BJ (cell line): ENCODE measurements at regions not wholly inside any gene's neighbourhood (a gene's known extent, or its start where the extent isn't known, plus 50 kb on each side); places are given as distances from the start of the nearest gene placed in this dataset.

ENCODE experiments used
- CTCF ChIA-PET: fragments of 350-600 bp; formaldehyde crosslinking; extraction: SDS; loops from one replicate; lab custom pipeline; 2021; ENCODE audit warnings: antibody characterized with exemption, inconsistent platforms; lab: Yijun Ruan, JAX
- POLR2A ChIA-PET: fragments of 300-600 bp; sonication (Branson Sonifier 250); formaldehyde crosslinking; extraction: SDS; loops from one replicate; lab custom pipeline; 2021; ENCODE audit warnings: antibody characterized with exemption; lab: Charles Lee
- DNase-seq: peaks from one replicate; pipeline ENCODE4 v3.0.0-alpha.2; 2011; ENCODE audit warnings: low read depth
- H3K27me3 ChIP-seq: 2 replicates; pipeline ENCODE4 v1.6.0; 2011; ENCODE audit warnings: low read length; ENCODE audit not compliant: control insufficient read depth, insufficient read depth
- H3K36me3 ChIP-seq: 2 replicates; pipeline ENCODE4 v1.5.1; 2011; ENCODE audit warnings: low read length; ENCODE audit not compliant: control insufficient read depth, insufficient read depth
- H3K4me3 ChIP-seq: 2 replicates; pipeline ENCODE4 v1.5.1; 2011; ENCODE audit warnings: low read depth, mild to moderate bottlenecking, control low read depth, low read length
- CTCF ChIP-seq: IDR thresholded peaks from 2 replicates; pipeline ENCODE4 v1.5.1; 2011; ENCODE audit warnings: low read depth, mild to moderate bottlenecking, control low read depth, inconsistent platforms, low read length, moderate library complexity; ENCODE audit not compliant: insufficient read depth

GRCh38 chr1:81209461-81209860 lies 591.3 kb upstream of the ADGRL2 start:
- no peaks in the 10 kb centered on the region for H3K36me3 ChIP-seq
- no peaks in the 10 kb centered on the region; the same call in 1 of the 2 replicates for H3K27me3 ChIP-seq
- H3K4me3 ChIP-seq = no peak overlapping the region
- no peak for TF ChIP-seq CTCF
- DNase-seq = no peak
- CTCF ChIA-PET = no interaction called here
- POLR2A ChIA-PET = no interaction called here

DNA sequence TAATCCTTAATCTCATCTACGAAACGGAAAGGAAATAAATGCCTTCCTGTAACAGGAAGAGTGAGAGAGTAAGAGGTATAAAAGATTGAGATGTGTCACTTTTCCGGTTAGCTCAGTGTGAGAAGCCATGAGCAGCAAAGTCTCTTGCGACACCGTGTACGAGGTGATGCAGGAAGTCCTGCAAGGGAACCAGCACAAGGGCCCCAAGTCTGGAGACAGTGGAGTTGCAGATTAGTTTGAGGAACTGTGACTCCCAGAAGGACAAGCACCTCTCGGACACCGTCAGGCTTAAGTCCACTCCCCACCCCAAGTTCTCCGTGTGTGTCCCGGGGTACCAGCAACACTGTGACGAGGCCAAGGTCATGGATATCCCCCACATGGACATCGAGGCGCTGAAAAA lies 592.3 kb upstream of the ADGRL2 start:
- H3K27me3 ChIP-seq = no peaks in the 10 kb centered on the region; the same call in 1 of the 2 replicates
- ChIA-PET POLR2A (no interaction called here), CTCF (no interaction called here)
- TF ChIP-seq CTCF = no peak
- DNase-seq = no peak
- H3K36me3 ChIP-seq = no peaks in the 10 kb centered on the region
- H3K4me3 ChIP-seq = no peak overlapping the region

DNA sequence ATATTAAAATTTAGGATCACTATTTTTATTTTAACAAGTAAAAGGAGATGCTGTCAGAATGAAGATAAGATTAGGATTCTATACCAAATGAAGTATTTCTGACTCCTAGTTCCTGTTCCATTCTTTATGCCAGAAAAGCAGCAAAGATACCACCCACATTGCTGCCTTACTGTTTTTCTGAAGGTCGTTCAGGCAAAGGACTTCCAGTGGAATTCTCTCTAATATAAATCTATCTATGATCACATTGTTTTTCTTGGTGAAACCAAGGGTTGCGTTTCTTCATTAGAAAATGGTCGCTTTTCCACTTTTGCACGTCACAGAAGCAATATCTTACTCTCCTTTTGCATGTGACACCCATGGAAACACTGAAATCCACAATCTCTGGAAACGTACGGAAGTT lies 594.8 kb upstream of the ADGRL2 start:
- no peak for TF ChIP-seq CTCF
- ChIA-PET CTCF (no interaction called here), POLR2A (no interaction called here)
- DNase-seq = no peak
- Histone ChIP-seq H3K36me3 (no peaks in the 10 kb centered on the region), H3K27me3 (no peaks in the 10 kb centered on the region; the same call in 1 of the 2 replicates), H3K4me3 (no peak overlapping the region)

DNA sequence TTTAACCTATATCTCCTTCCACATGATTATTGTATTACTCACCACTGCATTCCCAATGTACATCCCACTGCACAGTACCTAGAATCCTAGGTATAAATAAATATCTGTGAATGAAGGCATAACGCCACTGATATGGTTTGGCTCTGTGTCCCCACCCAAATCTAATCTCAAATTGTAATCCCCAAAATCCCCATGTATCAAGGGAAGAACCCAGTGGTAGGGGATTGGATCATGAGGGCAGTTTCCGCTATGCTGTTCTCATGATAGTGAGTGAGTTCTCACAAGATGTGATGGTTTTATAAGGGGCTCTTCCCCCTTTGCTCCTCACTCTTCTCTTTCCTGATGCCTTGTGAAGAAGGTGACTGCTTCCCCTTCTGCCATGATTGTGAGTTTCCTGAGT lies 599.0 kb upstream of the ADGRL2 start:
- no peak for DNase-seq
- CTCF ChIA-PET = interaction anchor here (0.6 kb wide), 1 partner anchor 145 kb away, joined by 3 read pairs; no protein-coding TSS in a partner anchor
- no peaks in the 10 kb centered on the region for H3K36me3 ChIP-seq

GRCh38 chr1:81197591-81197990 lies 603.1 kb upstream of the ADGRL2 start:
- POLR2A ChIA-PET = no interaction called here
- CTCF ChIA-PET = no interaction called here
- Histone ChIP-seq H3K36me3 (no peaks in the 10 kb centered on the region), H3K27me3 (no peaks in the 10 kb centered on the region), H3K4me3 (no peak overlapping the region)
- DNase-seq = no peak
- no peak for TF ChIP-seq CTCF

More for the DNA sequence above, 599.0 kb upstream of the ADGRL2 start:
- POLR2A ChIA-PET = no interaction called here
- no peaks in the 10 kb centered on the region for H3K27me3 ChIP-seq
- H3K4me3 ChIP-seq = no peak overlapping the region
- no peak for TF ChIP-seq CTCF
